Heart right ventricle (tissue), 16 donors: ENCODE measurements at regions not wholly inside any gene's neighbourhood (a gene's known extent, or its start where the extent isn't known, plus 50 kb on each side); places are given as distances from the start of the nearest gene placed in this dataset.

Experiments
- ATAC-seq, 8 donors: fragments of 200-7000 bp; cut with Tn5 transposase; one replicate each; pipeline ENCODE4 v1.9.1; 2020; ENCODE audit warnings: mild to moderate bottlenecking in 8 of 8, moderate library complexity in 8 of 8, moderate number of reproducible peaks in 1 of 8
- DNase-seq, 2 donors: peaks; one replicate each; pipeline ENCODE4 v3.0.0-alpha.2; 2020
- H3K27ac ChIP-seq, 10 donors: fragments of 200-600 bp; sonication (generic) in 2 of 10; one replicate each; pipeline versions ENCODE4 v1.5.0 to v1.8.0; 2020 to 2022; ENCODE audit warnings: mild to moderate bottlenecking in 3 of 10
- H3K27me3 ChIP-seq, 7 donors: fragments of 200-600 bp; one replicate each; pipeline ENCODE4 v1.8.0; 2021 to 2022; ENCODE audit warnings: mild to moderate bottlenecking in 2 of 7
- H3K36me3 ChIP-seq, 9 donors: fragments of 200-600 bp; sonication (generic) in 1 of 9; one replicate each; pipeline versions ENCODE4 v1.5.0 to v1.8.0; 2020 to 2022; ENCODE audit warnings: mild to moderate bottlenecking in 2 of 9
- H3K4me1 ChIP-seq, 9 donors: fragments of 200-600 bp; sonication (generic) in 1 of 9; one replicate each; pipeline versions ENCODE4 v1.5.0 to v1.8.0; 2020 to 2022; ENCODE audit warnings: mild to moderate bottlenecking in 4 of 9
- H3K4me3 ChIP-seq, 10 donors: fragments of 200-600 bp; sonication (generic) in 2 of 10; one replicate each; pipeline versions ENCODE4 v1.5.0 to v1.8.0; 2020 to 2022; ENCODE audit warnings: mild to moderate bottlenecking in 7 of 10, moderate library complexity in 2 of 10
- H3K9me3 ChIP-seq, 11 donors: fragments of 200-600 bp in 10 of 11; sonication (generic) in 2 of 11; one replicate each; pipeline versions ENCODE4 v1.5.0 to v1.8.0; 2013 to 2022; ENCODE audit warnings: mild to moderate bottlenecking in 2 of 11, control low read depth in 1 of 11, moderate library complexity in 1 of 11
- WGBS, 2 donors: extraction: QIAGEN DNeasy Blood & Tissue Kit; methylation state at CpG; one replicate each; pipeline ENCODE4 v1.1.7; 2013; ENCODE audit warnings: inconsistent platforms in 1 of 2; 5-methylcytosine and 5-hydroxymethylcytosine counted together
- intact Hi-C, 10 donors: fragments of 100-400 bp; cut with DNase I; formaldehyde crosslinking; loops; one replicate each; pipeline versions ENCODE4 v1.11.1 to v1.14.2; 2022
- TF ChIP-seq, protein P1 (sequence below), 9 donors: fragments of 200-600 bp; sonication (generic) in 2 of 9; IDR thresholded peaks; one replicate each; pipeline versions ENCODE4 v1.5.0 to v1.8.0; 2021 to 2022; ENCODE audit warnings: antibody characterized with exemption in 9 of 9, mild to moderate bottlenecking in 5 of 9, moderate library complexity in 1 of 9
- donor health status: Arrhythmogenic right ventricular cardiomyopathy.
- donor health status: ischemic (EF 13 %, LVEDD 7.1; RV severe dilation, severe dysfunction).
- donor health status: healthy with polysubstance abuse.
- donor health status: DM: no; HTN: yes; CAD: no.
- donor health status: DM: no; HTN: no; CAD: no.
- donor health status: ischemic (EF 25% LVEDD 6.9; RV normal size, moderate dysfunction).
- donor health status: ischemic (EF 25% LVEDD 5.7; RV mildly dilated, moderate dysfunction).
- donor health status: healthy.
- donor health status: DM: yes; HTN: yes; CAD: no.
- donor health status: Ischemic cardiomyopathy.
- donor health status: ischemic (EF 35%, LVEDD 5.7; RV mildly dilated, moderate dysfunction).
- donor health status: nonischemic (EF 11% LVEDD 7.7; RV severe dilation, severe dysfunction).
- donor health status: DM: yes; HTN: yes; CAD: no.
- donor health status: PGD.
- donor health status: ischemic (EF 29% LVEDD 5.4; RV normal size, mild dysfunction).
- donor health status: nonischemic (EF 23%, LVEDD 6.1; RV moderate dilation, normal function).

DNA sequence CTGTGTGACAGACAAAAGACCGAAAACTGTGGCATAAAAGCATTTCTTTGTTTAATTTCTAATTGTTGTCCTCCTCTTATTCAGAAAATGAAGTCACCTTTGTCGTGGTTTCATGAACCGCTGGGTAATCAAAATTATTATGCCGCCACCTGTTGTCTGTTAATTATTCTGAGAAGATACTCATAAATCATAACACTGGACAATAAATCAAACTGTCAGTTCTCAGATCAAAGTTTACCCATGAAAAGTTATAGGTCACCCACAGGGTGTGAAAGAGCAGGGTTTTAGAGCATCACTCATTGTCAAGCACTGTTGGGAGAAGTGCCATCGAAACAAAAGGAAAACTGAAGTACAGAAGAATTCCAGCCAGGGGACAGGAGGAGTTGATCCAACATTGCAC lies 474.3 kb downstream of the NR2F2 start:
- ATAC-seq, result no peak
- peaks cover 0 to 25% (median 7%) of the 10 kb centered on the region in 7 donors for H3K27me3 ChIP-seq
- intact Hi-C loops, result no loop called here
- TF ChIP-seq, protein P1, sequence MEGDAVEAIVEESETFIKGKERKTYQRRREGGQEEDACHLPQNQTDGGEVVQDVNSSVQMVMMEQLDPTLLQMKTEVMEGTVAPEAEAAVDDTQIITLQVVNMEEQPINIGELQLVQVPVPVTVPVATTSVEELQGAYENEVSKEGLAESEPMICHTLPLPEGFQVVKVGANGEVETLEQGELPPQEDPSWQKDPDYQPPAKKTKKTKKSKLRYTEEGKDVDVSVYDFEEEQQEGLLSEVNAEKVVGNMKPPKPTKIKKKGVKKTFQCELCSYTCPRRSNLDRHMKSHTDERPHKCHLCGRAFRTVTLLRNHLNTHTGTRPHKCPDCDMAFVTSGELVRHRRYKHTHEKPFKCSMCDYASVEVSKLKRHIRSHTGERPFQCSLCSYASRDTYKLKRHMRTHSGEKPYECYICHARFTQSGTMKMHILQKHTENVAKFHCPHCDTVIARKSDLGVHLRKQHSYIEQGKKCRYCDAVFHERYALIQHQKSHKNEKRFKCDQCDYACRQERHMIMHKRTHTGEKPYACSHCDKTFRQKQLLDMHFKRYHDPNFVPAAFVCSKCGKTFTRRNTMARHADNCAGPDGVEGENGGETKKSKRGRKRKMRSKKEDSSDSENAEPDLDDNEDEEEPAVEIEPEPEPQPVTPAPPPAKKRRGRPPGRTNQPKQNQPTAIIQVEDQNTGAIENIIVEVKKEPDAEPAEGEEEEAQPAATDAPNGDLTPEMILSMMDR (IDR thresholded peaks at IDR 0.05), result no peak
- H3K36me3 ChIP-seq, result no peaks in the 10 kb centered on the region
- no peak overlapping the region for H3K4me3 ChIP-seq
- peaks cover 0 to 2% (median 0%) of the 10 kb centered on the region in 11 donors for H3K9me3 ChIP-seq
- no peaks in the 10 kb centered on the region for H3K4me1 ChIP-seq
- 80 to 86% methylated on average over 5 of the region's 5 CpGs for WGBS, 2 donors
- H3K27ac ChIP-seq, result no peak overlapping the region
- DNase-seq, result no peak

DNA sequence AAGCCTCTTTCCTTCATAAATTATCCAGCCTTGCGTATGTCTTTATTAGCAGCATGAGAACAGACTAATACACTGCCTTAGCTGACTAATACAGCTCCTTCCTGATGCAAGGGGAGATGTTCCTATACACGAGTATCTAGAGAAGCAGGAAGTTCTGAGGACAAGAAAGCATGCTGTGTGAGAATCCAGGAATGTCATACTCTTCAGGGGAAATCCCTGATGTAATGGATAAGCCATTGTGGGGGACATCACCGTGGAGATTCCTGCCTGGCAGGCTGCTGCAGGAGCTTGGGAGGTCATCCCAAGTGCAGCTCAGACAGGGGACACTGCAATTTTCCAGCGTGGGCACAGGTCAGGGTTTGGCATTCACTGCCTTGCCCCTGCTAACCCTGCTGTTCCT lies 476.9 kb downstream of the NR2F2 start:
- H3K27me3 ChIP-seq, result peaks cover 0 to 11% (median 0%) of the 10 kb centered on the region in 7 donors
- TF ChIP-seq, protein P1 (IDR thresholded peaks at IDR 0.05), result no peak
- ATAC-seq (no peak), DNase-seq (no peak)
- peaks cover 0 to 2% (median 0%) of the 10 kb centered on the region in 11 donors for H3K9me3 ChIP-seq
- WGBS, 2 donors, result 54 to 64% methylated on average over 4 of the region's 4 CpGs
- no peaks in the 10 kb centered on the region for H3K36me3 ChIP-seq
- intact Hi-C loops, result no loop called here
- H3K4me3 ChIP-seq, result no peak overlapping the region
- H3K27ac ChIP-seq, result no peak overlapping the region
- H3K4me1 ChIP-seq, result no peaks in the 10 kb centered on the region

DNA sequence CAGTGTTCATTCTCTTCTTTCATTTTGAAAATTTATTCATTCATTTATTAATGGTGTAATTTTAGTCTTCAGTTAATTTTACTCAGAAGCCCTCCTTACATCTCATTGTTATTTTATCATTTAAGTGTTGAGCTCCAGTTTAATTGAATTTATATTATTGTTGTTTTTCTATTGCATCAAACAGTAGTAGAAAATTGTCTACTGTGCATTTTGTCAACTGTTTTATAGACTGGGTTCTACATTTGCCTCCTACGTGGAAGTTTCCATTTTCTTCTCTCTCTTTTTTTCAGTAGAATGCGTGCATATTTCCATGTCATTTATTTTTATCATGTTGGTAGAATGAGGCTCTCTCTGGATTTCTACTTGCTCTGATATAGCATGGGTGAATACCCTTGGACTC lies 487.4 kb downstream of the NR2F2 start:
- DNase-seq, result no peak
- H3K36me3 ChIP-seq, result no peaks in the 10 kb centered on the region
- ATAC-seq, result no peak
- no peaks in the 10 kb centered on the region for H3K9me3 ChIP-seq
- intact Hi-C loops, result no loop called here
- no peaks in the 10 kb centered on the region for H3K4me1 ChIP-seq
- H3K4me3 ChIP-seq, result no peak overlapping the region
- H3K27ac ChIP-seq, result no peak overlapping the region
- WGBS, 2 donors, result 76 to 78% methylated on average over 2 of the region's 2 CpGs
- TF ChIP-seq, protein P1 (IDR thresholded peaks at IDR 0.05), result no peak
- peaks cover 0 to 14% (median 0%) of the 10 kb centered on the region in 7 donors for H3K27me3 ChIP-seq

DNA sequence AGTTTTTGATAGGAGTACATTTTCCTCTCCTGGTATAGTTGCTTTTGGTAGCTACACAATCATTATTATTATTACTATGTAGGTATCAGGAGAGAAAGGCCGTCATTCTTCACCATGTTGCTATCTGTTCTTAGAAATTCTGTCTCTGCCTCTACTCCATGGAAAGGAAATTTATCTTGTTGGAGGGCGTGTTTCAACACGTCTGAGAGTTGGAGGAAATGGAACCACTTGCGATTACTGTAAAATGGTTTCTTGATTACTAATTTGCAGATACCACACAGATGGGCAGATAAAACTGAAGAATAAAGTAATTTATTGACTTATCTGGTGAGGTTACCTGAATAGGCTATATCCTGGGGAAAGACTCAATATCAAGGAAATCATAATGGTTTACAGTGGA lies 488.4 kb downstream of the NR2F2 start:
- intact Hi-C loops, result no loop called here
- Histone ChIP-seq H3K27ac (no peak overlapping the region), H3K4me3 (no peak overlapping the region), H3K27me3 (peaks cover 0 to 14% (median 0%) of the 10 kb centered on the region in 7 donors), H3K36me3 (no peaks in the 10 kb centered on the region), H3K4me1 (no peaks in the 10 kb centered on the region), H3K9me3 (no peaks in the 10 kb centered on the region)
- 60 to 64% methylated on average over 4 of the region's 4 CpGs for WGBS, 2 donors
- ATAC-seq, result no peak
- DNase-seq, result no peak
- TF ChIP-seq, protein P1 (IDR thresholded peaks at IDR 0.05), result no peak
